Anterior cingulate cortex (tissue), 58 donors: ENCODE measurements at regions not wholly inside any gene's neighbourhood (a gene's known extent, or its start where the extent isn't known, plus 50 kb on each side); places are given as distances from the start of the nearest gene placed in this dataset.

ENCODE experiments used
- DNase-seq, 58 donors: peaks; one replicate each; lab custom pipeline; 2025; lab: John Stamatoyannopoulos, UW

- no peak for DNase-seq
These were observed 51.1 kb upstream of the KRAS start for GRCh38 chr12:25301798-25302197.
